CD4-positive, alpha-beta T cell (primary cell): ENCODE measurements at regions not wholly inside any gene's neighbourhood (a gene's known extent, or its start where the extent isn't known, plus 50 kb on each side); places are given as distances from the start of the nearest gene placed in this dataset.

ENCODE experiments used
- ATAC-seq: fragments of 200-7000 bp; cut with Tn5 transposase; one replicate; pipeline ENCODE4 v1.10.0; 2022; ENCODE audit warnings: mild to moderate bottlenecking; ENCODE audit not compliant: poor library complexity
- CTCF ChIA-PET: fragments of 350-600 bp; sonication (Branson Sonifier 250); formaldehyde crosslinking; loops from one replicate; lab custom pipeline; 2021; ENCODE audit warnings: antibody characterized with exemption, inconsistent platforms; lab: Charles Lee
- POLR2A ChIA-PET: fragments of 350-600 bp; sonication (Branson Sonifier 250); formaldehyde crosslinking; loops from one replicate; lab custom pipeline; 2021; ENCODE audit warnings: antibody characterized with exemption, inconsistent platforms; lab: Charles Lee
- DNase-seq, 14 experiments: peaks; one replicate each; pipeline ENCODE4 v3.0.0-alpha.2; 2013 to 2020; ENCODE audit warnings: mixed read lengths in 2 of 14
- H3K27ac ChIP-seq, 2 donors: one replicate each; pipeline versions ENCODE4 v1.5.1 to v1.7.0; 2013; ENCODE audit warnings: low read length in 2 of 2, low read depth in 1 of 2, mild to moderate bottlenecking in 1 of 2
- H3K27me3 ChIP-seq, 2 experiments: 1 replicate in 1 of 2; 2 replicates in 1 of 2; pipeline versions ENCODE4 v1.6.1 to v1.7.0; 2013; ENCODE audit warnings: low read length in 2 of 2, control low read depth in 1 of 2, mild to moderate bottlenecking in 1 of 2, moderate library complexity in 1 of 2; ENCODE audit not compliant: insufficient read depth in 2 of 2, control insufficient read depth in 1 of 2
- H3K36me3 ChIP-seq: one replicate; pipeline ENCODE4 v1.6.1; 2013; ENCODE audit warnings: low read length, control low read depth; ENCODE audit not compliant: insufficient read depth
- H3K4me1 ChIP-seq: one replicate; pipeline ENCODE4 v1.6.1; 2013; ENCODE audit warnings: low read length, control low read depth; ENCODE audit not compliant: insufficient read depth
- H3K4me3 ChIP-seq: one replicate; pipeline ENCODE4 v1.5.1; 2013; ENCODE audit warnings: mild to moderate bottlenecking, low read length, moderate library complexity
- H3K9me3 ChIP-seq, 2 experiments: 1 replicate in 1 of 2; 2 replicates in 1 of 2; pipeline versions ENCODE4 v1.6.1 to v1.7.0; 2013; ENCODE audit warnings: low read length in 2 of 2, mild to moderate bottlenecking in 2 of 2, control low read depth in 1 of 2, moderate library complexity in 1 of 2; ENCODE audit not compliant: control insufficient read depth in 1 of 2, insufficient read depth in 1 of 2
- H3K27ac Mint-ChIP-seq: one replicate; pipeline ENCODE4 v1.8.0; 2020; ENCODE audit warnings: mixed read lengths
- H3K27me3 Mint-ChIP-seq: one replicate; pipeline ENCODE4 v1.8.0; 2021; ENCODE audit warnings: mixed read lengths
- H3K36me3 Mint-ChIP-seq: one replicate; pipeline ENCODE4 v1.8.0; 2021; ENCODE audit warnings: low read depth, mixed read lengths
- H3K4me1 Mint-ChIP-seq: one replicate; pipeline ENCODE4 v1.8.0; 2021; ENCODE audit warnings: low read depth, mixed read lengths
- H3K4me3 Mint-ChIP-seq: one replicate; pipeline ENCODE4 v1.8.0; 2020; ENCODE audit warnings: mild to moderate bottlenecking, mixed read lengths
- H3K9me3 Mint-ChIP-seq: one replicate; pipeline ENCODE4 v1.8.0; 2020; ENCODE audit warnings: mixed read lengths
- CTCF ChIP-seq: fragments of 200-600 bp; IDR thresholded peaks from one replicate; pipeline ENCODE4 v1.8.0; 2022; ENCODE audit warnings: antibody characterized with exemption, mild to moderate bottlenecking
- intact Hi-C, 2 experiments: fragments of 100-400 bp; cut with DNase I in 1 of 2; cut with micrococcal nuclease in 1 of 2; formaldehyde crosslinking; loops; one replicate each; pipeline versions ENCODE4 v1.15.1 to v1.9.0; 2023 to 2025; cut with DNase I, micrococcal nuclease

DNA sequence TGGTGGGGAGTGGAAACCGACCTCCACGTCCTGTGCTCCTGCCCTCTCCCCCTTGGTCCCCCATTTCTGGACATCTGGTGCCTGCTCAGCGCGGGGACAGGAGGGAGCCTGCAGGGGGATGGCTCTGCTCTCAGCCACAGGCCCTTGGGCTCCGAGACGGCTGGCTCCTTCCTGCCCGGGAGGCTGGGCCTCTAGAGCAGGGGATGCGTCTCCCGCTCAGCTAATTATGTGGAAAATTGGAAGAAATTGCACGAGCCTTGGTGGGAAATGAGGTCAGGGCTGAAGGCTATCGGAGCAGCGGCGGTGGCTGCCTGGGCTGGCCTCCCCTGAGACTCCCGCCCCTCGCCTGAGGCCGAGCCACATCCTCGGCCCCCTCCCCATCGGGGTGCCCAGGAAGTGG is 154.6 kb upstream of the CIBAR2 start:
- Histone ChIP-seq H3K4me3 (no peak overlapping the region), H3K9me3 (no peaks in the 10 kb centered on the region), H3K27me3 (peaks cover 0 to 4% of the 10 kb centered on the region in 2 experiments), H3K27ac (no peak overlapping the region), H3K4me1 (peaks cover 6% of the 10 kb centered on the region), H3K36me3 (no peaks in the 10 kb centered on the region)
- no peak overlapping the region for H3K27ac Mint-ChIP-seq
- intact Hi-C loops, result no loop called here
- no peak overlapping the region for H3K4me3 Mint-ChIP-seq
- no peaks in the 10 kb centered on the region for H3K36me3 Mint-ChIP-seq
- TF ChIP-seq CTCF, result no peak
- ATAC-seq (no peak), DNase-seq (no peak)
- no peaks in the 10 kb centered on the region for H3K9me3 Mint-ChIP-seq
- POLR2A ChIA-PET, result no interaction called here
- H3K4me1 Mint-ChIP-seq, result peaks cover 5% of the 10 kb centered on the region
- CTCF ChIA-PET, result interaction anchor here (1.0 kb wide), 1 partner anchor 13 kb away, joined by 3 read pairs; no protein-coding TSS in a partner anchor
- peaks cover 9% of the 10 kb centered on the region for H3K27me3 Mint-ChIP-seq

DNA sequence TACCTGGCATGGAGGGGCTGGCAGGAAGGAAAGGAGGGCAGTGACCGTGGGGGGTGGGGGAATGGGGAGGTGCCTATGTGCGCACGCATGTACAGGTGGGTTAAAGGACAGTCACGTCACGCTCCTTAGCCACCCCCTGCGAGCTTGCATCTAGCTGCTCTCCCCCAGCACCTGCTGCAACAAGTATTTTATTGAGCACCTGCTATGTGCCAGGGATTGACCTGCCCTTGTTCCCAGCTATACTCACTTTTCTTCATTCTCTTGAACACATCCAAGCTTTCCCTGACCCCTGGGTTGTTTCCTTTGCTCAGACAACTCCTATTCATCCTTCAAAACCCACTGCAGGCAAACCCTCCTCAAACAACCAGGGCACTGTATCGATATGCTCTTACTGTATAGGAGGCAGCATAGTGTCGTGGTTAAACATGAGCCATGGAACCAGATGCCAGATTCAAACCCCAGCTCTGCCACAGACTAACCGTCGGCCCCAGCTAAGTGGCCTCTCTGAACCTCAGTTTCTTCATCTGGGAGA is 155.2 kb upstream of the CIBAR2 start:
- Mint-ChIP-seq H3K27me3 (peaks cover 5% of the 10 kb centered on the region), H3K36me3 (no peaks in the 10 kb centered on the region), H3K9me3 (no peaks in the 10 kb centered on the region), H3K4me1 (no peaks in the 10 kb centered on the region), H3K27ac (no peak overlapping the region), H3K4me3 (no peak overlapping the region)
- no peak overlapping the region for H3K27ac ChIP-seq
- CTCF ChIA-PET, result interaction anchor here (1.0 kb wide), 1 partner anchor 14 kb away, joined by 3 read pairs; no protein-coding TSS in a partner anchor
- H3K4me3 ChIP-seq, result no peak overlapping the region
- ATAC-seq (no peak), DNase-seq (no peak)
- intact Hi-C loops, result no loop called here
- H3K36me3 ChIP-seq, result no peaks in the 10 kb centered on the region
- no peaks in the 10 kb centered on the region for H3K27me3 ChIP-seq
- no peaks in the 10 kb centered on the region for H3K9me3 ChIP-seq
- TF ChIP-seq CTCF, result no peak
- POLR2A ChIA-PET, result no interaction called here
- no peaks in the 10 kb centered on the region for H3K4me1 ChIP-seq

DNA sequence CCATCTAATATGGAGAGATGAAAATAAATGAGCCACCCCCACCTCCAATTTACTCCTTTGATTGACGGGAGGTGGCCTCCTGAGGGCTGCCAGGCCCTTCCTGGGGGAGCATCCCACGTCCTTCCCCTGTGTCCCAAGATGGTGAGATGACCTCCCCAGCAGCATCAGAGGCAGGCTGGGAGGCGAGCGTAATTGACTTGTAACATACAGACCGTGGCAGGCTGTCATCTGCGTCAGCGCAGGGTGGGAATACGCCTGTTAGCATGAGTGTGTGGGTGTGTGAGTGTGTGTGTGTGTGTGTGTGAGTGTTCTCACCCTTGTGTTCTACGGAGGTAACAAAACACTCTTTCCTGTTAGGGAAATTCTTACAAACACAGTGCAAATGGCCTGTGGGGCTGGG is 156.9 kb upstream of the CIBAR2 start:
- Histone ChIP-seq H3K4me3 (no peak overlapping the region), H3K36me3 (no peaks in the 10 kb centered on the region), H3K4me1 (no peaks in the 10 kb centered on the region), H3K27ac (no peak overlapping the region), H3K9me3 (no peaks in the 10 kb centered on the region), H3K27me3 (no peaks in the 10 kb centered on the region)
- TF ChIP-seq CTCF, result no peak
- H3K9me3 Mint-ChIP-seq, result no peaks in the 10 kb centered on the region
- ChIA-PET POLR2A (no interaction called here), CTCF (no interaction called here)
- H3K4me3 Mint-ChIP-seq, result no peak overlapping the region
- no peaks in the 10 kb centered on the region for H3K27me3 Mint-ChIP-seq
- no peak for ATAC-seq
- no peaks in the 10 kb centered on the region for H3K4me1 Mint-ChIP-seq
- DNase-seq, result no peak
- intact Hi-C loops, result no loop called here
- H3K27ac Mint-ChIP-seq, result no peak overlapping the region
- no peaks in the 10 kb centered on the region for H3K36me3 Mint-ChIP-seq
